ENCODE measurements at regions not wholly inside any gene's neighbourhood (a gene's known extent, or its start where the extent isn't known, plus 50 kb on each side); places are given as distances from the start of the nearest gene placed in this dataset.

DNA sequence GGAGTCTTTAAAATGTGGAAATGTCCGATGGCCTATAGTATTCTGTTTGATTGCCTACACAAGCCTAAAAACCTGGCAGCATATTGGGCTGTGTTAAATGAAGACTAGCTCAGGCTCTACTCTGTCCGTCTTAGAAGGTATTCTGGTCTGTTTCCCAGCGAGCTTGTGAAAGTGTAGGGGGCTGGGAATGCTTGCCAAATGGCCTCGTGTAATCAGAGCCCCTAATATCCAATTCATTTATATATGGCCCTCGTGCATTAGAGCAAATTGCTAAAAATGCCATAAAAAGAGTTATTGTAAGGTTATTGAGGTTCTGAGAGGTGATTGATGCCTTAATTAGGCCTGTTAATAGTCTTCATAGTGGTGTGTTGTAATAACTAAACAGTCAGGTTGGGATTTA, 1500.4 kb downstream of the DPP10 start:
- no peak for FAIRE-seq
- CTCF ChIA-PET: no interaction called here
- no peak for DNase-seq (ENCODE audit: low read depth in 1 of 2, low spot score in 1 of 2)
- TF ChIP-seq NR3C1 (IDR thresholded peaks at IDR 0.05) (no peak), USF2 (IDR thresholded peaks at IDR 0.05) (no peak), FOXS1 (CRISPR knock-in tag; IDR thresholded peaks at IDR 0.05) (no peak), GATA3 (IDR thresholded peaks at IDR 0.05; ENCODE audit: borderline replicate concordance) (no peak), ZC3H11A (IDR thresholded peaks at IDR 0.05) (no peak), CEBPB (IDR thresholded peaks at IDR 0.05) (no peak), RNF2 (IDR thresholded peaks at IDR 0.05; ENCODE audit: borderline replicate concordance, low read depth) (no peak), TFCP2L1 (CRISPR knock-in tag; IDR thresholded peaks at IDR 0.05) (no peak), EHF (CRISPR knock-in tag; IDR thresholded peaks at IDR 0.05) (no peak), RAD21 (conservative IDR thresholded peaks at IDR 0.05 in 1 of 2, IDR thresholded peaks at IDR 0.05 in 1 of 2) (no peak), ZSCAN20 (CRISPR knock-in tag; IDR thresholded peaks at IDR 0.05) (no peak), EP300 (IDR thresholded peaks at IDR 0.05) (no peak), CBX2 (IDR thresholded peaks at IDR 0.05; ENCODE audit: borderline replicate concordance, low read depth) (no peak)
- TF ChIP-seq, protein P1, sequence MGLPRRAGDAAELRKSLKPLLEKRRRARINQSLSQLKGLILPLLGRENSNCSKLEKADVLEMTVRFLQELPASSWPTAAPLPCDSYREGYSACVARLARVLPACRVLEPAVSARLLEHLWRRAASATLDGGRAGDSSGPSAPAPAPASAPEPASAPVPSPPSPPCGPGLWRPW (IDR thresholded peaks at IDR 0.05): no peak
- POLR2A ChIA-PET: no interaction called here
- no peaks in the 10 kb centered on the region for H3K9me3 ChIP-seq
- no peak for ATAC-seq
- WGBS (ENCODE audit: missing lambda C conversion rate): 0% methylated on average over 5 of the region's 5 CpGs
- H3K4me2 ChIP-seq: no peak overlapping the region
- H3K4me1 ChIP-seq: no peaks in the 10 kb centered on the region
- no peak overlapping the region for H3K27ac ChIP-seq
- no peak overlapping the region for H3K4me3 ChIP-seq

DNA sequence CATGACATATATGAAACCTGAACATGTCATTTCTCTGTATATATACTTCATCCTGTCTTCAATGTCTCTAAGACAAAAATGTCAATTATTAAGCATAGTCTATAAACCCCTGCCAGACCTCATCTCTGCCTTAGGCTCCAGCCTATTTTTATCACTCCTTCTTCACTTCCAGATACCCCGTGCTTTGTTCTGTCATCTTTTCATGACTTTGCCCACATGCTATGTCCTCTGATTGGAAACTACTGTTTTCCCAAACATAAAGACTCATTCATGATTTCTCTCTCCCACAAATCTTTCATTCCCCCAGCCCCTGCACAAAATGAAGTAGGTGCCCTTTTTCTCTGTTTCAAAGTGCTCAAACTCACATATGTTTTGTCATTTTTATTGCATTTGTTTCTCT, 1503.9 kb downstream of the DPP10 start:
- POLR2A ChIA-PET: no interaction called here

DNA sequence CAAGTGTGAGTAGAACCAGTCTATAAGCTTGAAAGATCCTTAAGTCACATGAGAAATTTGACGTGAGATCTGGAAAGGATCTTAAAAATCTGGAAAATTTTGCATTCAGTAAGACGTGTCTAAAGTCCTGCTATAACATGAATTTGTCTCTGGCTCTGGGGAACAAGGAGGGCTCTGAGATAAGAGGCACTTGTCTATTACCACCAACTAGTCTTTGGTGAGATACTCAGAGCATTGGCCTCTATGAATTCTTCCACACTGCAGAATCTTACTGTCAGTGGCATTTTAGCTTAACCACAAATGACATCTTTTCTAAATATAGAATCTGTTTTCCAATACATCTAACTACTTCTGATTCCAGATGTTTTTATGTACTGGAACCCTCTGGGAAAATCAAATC, 1504.5 kb downstream of the DPP10 start:
- no peaks in the 10 kb centered on the region for H3K9me3 ChIP-seq
- 0% methylated on average over 2 of the region's 2 CpGs for WGBS (ENCODE audit: missing lambda C conversion rate)
- ATAC-seq (no peak), DNase-seq (ENCODE audit: low read depth in 1 of 2, low spot score in 1 of 2) (no peak), FAIRE-seq (no peak)
- ChIA-PET CTCF (no interaction called here), POLR2A (no interaction called here)
- H3K4me3 ChIP-seq: no peak overlapping the region
- no peak overlapping the region for H3K4me2 ChIP-seq
- H3K27ac ChIP-seq: no peak overlapping the region
- H3K4me1 ChIP-seq: no peaks in the 10 kb centered on the region
- TF ChIP-seq KDM1A (IDR thresholded peaks at IDR 0.05; ENCODE audit: low read depth): no peak
- no peak for TF ChIP-seq NR3C1 (IDR thresholded peaks at IDR 0.05)
- TF ChIP-seq NPAS2 (CRISPR knock-in tag; IDR thresholded peaks at IDR 0.05; ENCODE audit: borderline replicate concordance): no peak
- no peak for TF ChIP-seq PBX3 (IDR thresholded peaks at IDR 0.05)
- TF ChIP-seq CHD2 (IDR thresholded peaks at IDR 0.05; ENCODE audit: low read length, partially characterized antibody): no peak

More for the DNA sequence above, 1503.9 kb downstream of the DPP10 start:
- no peak overlapping the region for H3K4me2 ChIP-seq
- DNase-seq (ENCODE audit: low read depth in 1 of 2, low spot score in 1 of 2) (no peak), ATAC-seq (no peak), FAIRE-seq (no peak)
- no peak overlapping the region for H3K4me3 ChIP-seq
- no peak overlapping the region for H3K27ac ChIP-seq
- no peak for TF ChIP-seq CBX8 (IDR thresholded peaks at IDR 0.05)
- no peak for TF ChIP-seq TP53 (CRISPR knock-in tag; IDR thresholded peaks at IDR 0.05)
- no peak for TF ChIP-seq PBX3 (IDR thresholded peaks at IDR 0.05)
- TF ChIP-seq, protein P2, sequence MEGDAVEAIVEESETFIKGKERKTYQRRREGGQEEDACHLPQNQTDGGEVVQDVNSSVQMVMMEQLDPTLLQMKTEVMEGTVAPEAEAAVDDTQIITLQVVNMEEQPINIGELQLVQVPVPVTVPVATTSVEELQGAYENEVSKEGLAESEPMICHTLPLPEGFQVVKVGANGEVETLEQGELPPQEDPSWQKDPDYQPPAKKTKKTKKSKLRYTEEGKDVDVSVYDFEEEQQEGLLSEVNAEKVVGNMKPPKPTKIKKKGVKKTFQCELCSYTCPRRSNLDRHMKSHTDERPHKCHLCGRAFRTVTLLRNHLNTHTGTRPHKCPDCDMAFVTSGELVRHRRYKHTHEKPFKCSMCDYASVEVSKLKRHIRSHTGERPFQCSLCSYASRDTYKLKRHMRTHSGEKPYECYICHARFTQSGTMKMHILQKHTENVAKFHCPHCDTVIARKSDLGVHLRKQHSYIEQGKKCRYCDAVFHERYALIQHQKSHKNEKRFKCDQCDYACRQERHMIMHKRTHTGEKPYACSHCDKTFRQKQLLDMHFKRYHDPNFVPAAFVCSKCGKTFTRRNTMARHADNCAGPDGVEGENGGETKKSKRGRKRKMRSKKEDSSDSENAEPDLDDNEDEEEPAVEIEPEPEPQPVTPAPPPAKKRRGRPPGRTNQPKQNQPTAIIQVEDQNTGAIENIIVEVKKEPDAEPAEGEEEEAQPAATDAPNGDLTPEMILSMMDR (IDR thresholded peaks at IDR 0.05): no peak
- TF ChIP-seq FOSL2 (IDR thresholded peaks at IDR 0.05): no peak
- no peak for TF ChIP-seq FOSL2 (CRISPR knock-in tag; IDR thresholded peaks at IDR 0.05)
- no peak for TF ChIP-seq TFCP2L1 (CRISPR knock-in tag; IDR thresholded peaks at IDR 0.05)
- TF ChIP-seq FOXS1 (CRISPR knock-in tag; IDR thresholded peaks at IDR 0.05): no peak
- TF ChIP-seq FOSB (CRISPR knock-in tag; IDR thresholded peaks at IDR 0.05): no peak
- no peaks in the 10 kb centered on the region for H3K4me1 ChIP-seq
- 0% methylated on average over 1 of the region's 1 CpG for WGBS (ENCODE audit: missing lambda C conversion rate)
- H3K9me3 ChIP-seq: no peaks in the 10 kb centered on the region
- CTCF ChIA-PET: no interaction called here

Measured in A549 (cell line).